GM21723 (cell line): ENCODE measurements at regions not wholly inside any gene's neighbourhood (a gene's known extent, or its start where the extent isn't known, plus 50 kb on each side); places are given as distances from the start of the nearest gene placed in this dataset.

Experiments
- ATAC-seq: cut with Tn5 transposase; IDR thresholded peaks from one replicate; pipeline ENCODE4 v1.9.1; 2021; ENCODE audit warnings: mild to moderate bottlenecking, moderate library complexity; ENCODE audit not compliant: unreplicated experiment

GRCh38 chr2:7666596-7667259 is 749.5 kb downstream of the RNF144A start:
- no peak for ATAC-seq

- no peak for ATAC-seq
These were observed 750.1 kb downstream of the RNF144A start for GRCh38 chr2:7667260-7667757.

- ATAC-seq = no peak
These were observed 753.9 kb downstream of the RNF144A start for GRCh38 chr2:7670905-7671641.

GRCh38 chr2:7672027-7672684 is 754.9 kb downstream of the RNF144A start:
- no peak for ATAC-seq

- ATAC-seq = no peak
These were observed 755.5 kb downstream of the RNF144A start for GRCh38 chr2:7672685-7673071.

- no peak for ATAC-seq
These were observed 755.9 kb downstream of the RNF144A start for GRCh38 chr2:7673101-7673500.

GRCh38 chr2:7673853-7674252 is 756.6 kb downstream of the RNF144A start:
- ATAC-seq = no peak

GRCh38 chr2:7674606-7675005 is 757.4 kb downstream of the RNF144A start:
- ATAC-seq = no peak

GRCh38 chr2:7676714-7677113 is 759.5 kb downstream of the RNF144A start:
- ATAC-seq = no peak

- ATAC-seq = no peak
These were observed 764.8 kb downstream of the RNF144A start for GRCh38 chr2:7681881-7682461.

- ATAC-seq = no peak
These were observed 766.0 kb downstream of the RNF144A start for GRCh38 chr2:7683196-7683595.

GRCh38 chr2:7683708-7684107 is 766.5 kb downstream of the RNF144A start:
- ATAC-seq = no peak

GRCh38 chr2:7685342-7686015 is 768.3 kb downstream of the RNF144A start:
- no peak for ATAC-seq

- no peak for ATAC-seq
These were observed 768.8 kb downstream of the RNF144A start for GRCh38 chr2:7686016-7686385.

GRCh38 chr2:7691961-7692656 is 774.9 kb downstream of the RNF144A start:
- no peak for ATAC-seq

GRCh38 chr2:7692657-7693161 is 775.5 kb downstream of the RNF144A start:
- ATAC-seq = no peak

- ATAC-seq = no peak
These were observed 776.2 kb downstream of the RNF144A start for GRCh38 chr2:7693246-7694075.

GRCh38 chr2:7694076-7694985 is 777.1 kb downstream of the RNF144A start:
- ATAC-seq = no peak
